HL-60 (cell line): ENCODE measurements at regions not wholly inside any gene's neighbourhood (a gene's known extent, or its start where the extent isn't known, plus 50 kb on each side); places are given as distances from the start of the nearest gene placed in this dataset.

Experiments used
- CTCF ChIP-seq: IDR thresholded peaks from one replicate; pipeline ENCODE4 v1.5.1; 2011; ENCODE audit warnings: low read length, control low read depth, inconsistent platforms; ENCODE audit not compliant: insufficient read depth
- GABPA ChIP-seq: IDR thresholded peaks from 2 replicates; pipeline ENCODE4 v1.6.1; 2012; ENCODE audit warnings: low read depth
- POLR2AphosphoS5 ChIP-seq: IDR thresholded peaks from 2 replicates; pipeline ENCODE4 v1.6.1; 2012; ENCODE audit warnings: low read depth
- REST ChIP-seq: IDR thresholded peaks from 2 replicates; pipeline ENCODE4 v1.6.1; 2012; ENCODE audit warnings: low read depth; ENCODE audit not compliant: insufficient replicate concordance
- SPI1 ChIP-seq: IDR thresholded peaks from 2 replicates; pipeline ENCODE4 v1.6.1; 2012; ENCODE audit warnings: low read depth, mild to moderate bottlenecking, borderline replicate concordance

- TF ChIP-seq CTCF (no peak), POLR2AphosphoS5 (no peak), REST (no peak), SPI1 (no peak), GABPA (no peak)
Measured at GRCh38 chr13:70191034-70191433, 82.8 kb upstream of the KLHL1 start.
